Middle frontal gyrus (tissue), 1 donor: ENCODE measurements at regions not wholly inside any gene's neighbourhood (a gene's known extent, or its start where the extent isn't known, plus 50 kb on each side); places are given as distances from the start of the nearest gene placed in this dataset.

ENCODE experiments used
- DNase-seq: peaks from one replicate; pipeline ENCODE4 v3.0.0-alpha.2; 2015; ENCODE audit warnings: low spot score; ENCODE audit errors: extremely low spot score

- no peak for DNase-seq
Observed at GRCh38 chr4:126800575-126801141, 832.1 kb upstream of the INTU start.

GRCh38 chr4:126807132-126807531 lies 825.6 kb upstream of the INTU start:
- no peak for DNase-seq

GRCh38 chr4:126812076-126812475 lies 820.7 kb upstream of the INTU start:
- no peak for DNase-seq

GRCh38 chr4:126820631-126821030 lies 812.1 kb upstream of the INTU start:
- no peak for DNase-seq

- DNase-seq = no peak
Observed at GRCh38 chr4:126821152-126821551, 811.6 kb upstream of the INTU start.

GRCh38 chr4:126825083-126825482 lies 807.7 kb upstream of the INTU start:
- DNase-seq = no peak

- DNase-seq = no peak
Observed at GRCh38 chr4:126827669-126828068, 805.1 kb upstream of the INTU start.

- DNase-seq = no peak
Observed at GRCh38 chr4:126834854-126835253, 797.9 kb upstream of the INTU start.

- no peak for DNase-seq
Observed at GRCh38 chr4:126838941-126839679, 793.6 kb upstream of the INTU start.

- DNase-seq = no peak
Observed at GRCh38 chr4:126843492-126844067, 789.2 kb upstream of the INTU start.

GRCh38 chr4:126850286-126850685 lies 782.5 kb upstream of the INTU start:
- DNase-seq = no peak

- no peak for DNase-seq
Observed at GRCh38 chr4:126851391-126851790, 781.4 kb upstream of the INTU start.

- DNase-seq = no peak
Observed at GRCh38 chr4:126853715-126854114, 779.0 kb upstream of the INTU start.

- DNase-seq = no peak
Observed at GRCh38 chr4:126856906-126857305, 775.9 kb upstream of the INTU start.

- DNase-seq = no peak
Observed at GRCh38 chr4:126859314-126859713, 773.4 kb upstream of the INTU start.

GRCh38 chr4:126859872-126860271 lies 772.9 kb upstream of the INTU start:
- no peak for DNase-seq

GRCh38 chr4:126860308-126860707 lies 772.4 kb upstream of the INTU start:
- no peak for DNase-seq

GRCh38 chr4:126869967-126870366 lies 762.8 kb upstream of the INTU start:
- DNase-seq = no peak

GRCh38 chr4:126871810-126872209 lies 760.9 kb upstream of the INTU start:
- DNase-seq = no peak

- no peak for DNase-seq
Observed at GRCh38 chr4:126874533-126874932, 758.2 kb upstream of the INTU start.

GRCh38 chr4:126888968-126889367 lies 743.8 kb upstream of the INTU start:
- DNase-seq = no peak

- DNase-seq = no peak
Observed at GRCh38 chr4:126890383-126890782, 742.4 kb upstream of the INTU start.

- DNase-seq = no peak
Observed at GRCh38 chr4:126890994-126891393, 741.8 kb upstream of the INTU start.
